HepG2 (cell line): ENCODE measurements at regions not wholly inside any gene's neighbourhood (a gene's known extent, or its start where the extent isn't known, plus 50 kb on each side); places are given as distances from the start of the nearest gene placed in this dataset.

ENCODE experiments used
- ATAC-seq: fragments of 200-7000 bp; cut with Tn5 transposase; 3 replicates; pipeline ENCODE4 v1.9.1; 2020; ENCODE audit warnings: mild to moderate bottlenecking, moderate library complexity
- BruUV-seq: library from RNA; stranded (reverse); fragments of 400-500 nt; replicated peaks from 2 replicates; lab custom pipeline; 2021; lab: Mats Ljungman, UMichigan
- CTCF ChIA-PET: fragments of 300-600 bp; formaldehyde crosslinking; extraction: SDS; loops from one replicate; lab custom pipeline; 2021; ENCODE audit warnings: low total read pairs, inconsistent platforms, low intra/inter-chr PET ratio; lab: Yijun Ruan, JAX
- POLR2A ChIA-PET: fragments of 350-600 bp; sonication (Branson Sonifier 250); formaldehyde crosslinking; loops from one replicate; lab custom pipeline; 2020; ENCODE audit warnings: antibody characterized with exemption, inconsistent platforms; lab: Yijun Ruan, JAX
- DNase-seq: peaks from one replicate; pipeline ENCODE4 v3.0.0-alpha.2; 2015; ENCODE audit warnings: low spot score
- FAIRE-seq: peaks from 3 replicates; lab custom pipeline; 2011; peaks lifted over from hg19 to GRCh38; lab: Jason Lieb, UNC
- H2AFZ ChIP-seq: one replicate; pipeline ENCODE4 v1.6.1; 2011; ENCODE audit warnings: low read length, inconsistent platforms
- H3K27ac ChIP-seq: fragments of 300-600 bp; 3 replicates; pipeline ENCODE4 v1.8.0; 2011; ENCODE audit warnings: mixed run types, mild to moderate bottlenecking, mixed read lengths, low read length, inconsistent platforms; ENCODE audit not compliant: insufficient read depth; ENCODE audit errors: extremely low read length
- H3K27me3 ChIP-seq, 2 experiments: fragments of 200-600 bp in 1 of 2; 2 replicates in 1 of 2; 3 replicates in 1 of 2; pipeline versions ENCODE4 v1.6.0 to v1.8.0; 2011; ENCODE audit warnings: low read length in 2 of 2, mild to moderate bottlenecking in 2 of 2, moderate library complexity in 2 of 2, inconsistent platforms in 1 of 2; ENCODE audit not compliant: insufficient read depth in 2 of 2, control insufficient read depth in 1 of 2
- H3K36me3 ChIP-seq, 2 experiments: fragments of 200-600 bp in 1 of 2; replicated peaks in 1 of 2; 2 replicates in 1 of 2; 3 replicates in 1 of 2; pipeline versions ENCODE4 v1.5.1 to v1.8.0; 2011; ENCODE audit warnings: low read length in 2 of 2, inconsistent platforms in 1 of 2; ENCODE audit not compliant: insufficient read depth in 2 of 2, control insufficient read depth in 1 of 2
- H3K4me1 ChIP-seq: 2 replicates; pipeline ENCODE4 v1.5.1; 2012; ENCODE audit warnings: low read length, inconsistent platforms; ENCODE audit not compliant: insufficient read depth
- H3K4me2 ChIP-seq: 2 replicates; pipeline ENCODE4 v1.6.0; 2011; ENCODE audit warnings: low read depth, low read length, inconsistent platforms
- H3K4me3 ChIP-seq, 3 experiments: fragments of 200-600 bp in 1 of 3; sonication (generic), shearing (Covaris generic) in 1 of 3; replicated peaks in 1 of 3; 2 replicates each; pipeline ENCODE4 v1.5.1; 2011 to 2016; ENCODE audit warnings: low read length in 3 of 3, inconsistent platforms in 2 of 3, low read depth in 2 of 3, mild to moderate bottlenecking in 2 of 3, control low read depth in 1 of 3, mixed read lengths in 1 of 3; ENCODE audit not compliant: insufficient read depth in 1 of 3
- H3K79me2 ChIP-seq: one replicate; pipeline ENCODE4 v1.6.1; 2011; ENCODE audit warnings: low read length, inconsistent platforms; ENCODE audit not compliant: insufficient read depth
- H3K9ac ChIP-seq: 2 replicates; pipeline ENCODE4 v1.6.0; 2011; ENCODE audit warnings: mild to moderate bottlenecking, low read depth, low read length, inconsistent platforms; ENCODE audit not compliant: insufficient read depth
- H3K9me3 ChIP-seq: 2 replicates; pipeline ENCODE4 v1.5.1; 2012; ENCODE audit warnings: mild to moderate bottlenecking, low read length
- H4K20me1 ChIP-seq: 2 replicates; pipeline ENCODE4 v1.6.0; 2011; ENCODE audit warnings: inconsistent platforms, mild to moderate bottlenecking, low read length, moderate library complexity; ENCODE audit not compliant: insufficient read depth
- ATM ChIP-seq: fragments of 450-650 bp; IDR thresholded peaks from 2 replicates; pipeline ENCODE4 v1.7.1; 2017; ENCODE audit warnings: mild to moderate bottlenecking, borderline replicate concordance
- ATRX ChIP-seq: sonication (generic); formaldehyde crosslinking; IDR thresholded peaks from 2 replicates; pipeline ENCODE4 v1.4.0; 2020; ENCODE audit warnings: missing genetic modification reagents, borderline replicate concordance
- CENPX ChIP-seq: sonication (generic); formaldehyde crosslinking; IDR thresholded peaks from 2 replicates; pipeline ENCODE4 v1.9.0; 2021; ENCODE audit warnings: mild to moderate bottlenecking, missing genetic modification reagents, moderate library complexity
- FOXA3 ChIP-seq: IDR thresholded peaks from 2 replicates; pipeline ENCODE4 v1.6.1; 2016; ENCODE audit warnings: missing genetic modification reagents, missing compliant biosample characterization
- GPN1 ChIP-seq: sonication (generic); formaldehyde crosslinking; IDR thresholded peaks from 2 replicates; pipeline ENCODE4 v1.5.1; 2020; ENCODE audit warnings: missing genetic modification reagents, borderline replicate concordance
- KMT2A ChIP-seq: sonication (generic); formaldehyde crosslinking; IDR thresholded peaks from 2 replicates; pipeline ENCODE4 v1.4.0; 2020; ENCODE audit warnings: missing genetic modification reagents
- ONECUT2 ChIP-seq: sonication (generic); formaldehyde crosslinking; IDR thresholded peaks from 2 replicates; pipeline ENCODE4 v1.4.0; 2020; ENCODE audit warnings: missing genetic modification reagents
- REL ChIP-seq: sonication (generic); formaldehyde crosslinking; conservative IDR thresholded peaks from 2 replicates; pipeline ENCODE4 v1.8.0; 2022; ENCODE audit warnings: mild to moderate bottlenecking, missing genetic modification reagents, moderate library complexity
- ZFYVE20 ChIP-seq: sonication (generic); formaldehyde crosslinking; IDR thresholded peaks from 2 replicates; pipeline ENCODE4 v1.8.0; 2023; ENCODE audit warnings: low read depth, mild to moderate bottlenecking, moderate library complexity, missing genetic modification reagents, borderline replicate concordance
- ZNF326 ChIP-seq: sonication (generic); formaldehyde crosslinking; IDR thresholded peaks from 2 replicates; pipeline ENCODE4 v1.4.0; 2020; ENCODE audit warnings: missing genetic modification reagents, borderline replicate concordance
- ZNF451 ChIP-seq: sonication (generic); formaldehyde crosslinking; IDR thresholded peaks from 2 replicates; pipeline ENCODE4 v1.5.0; 2020; ENCODE audit warnings: mild to moderate bottlenecking, missing genetic modification reagents
- ZNF788 ChIP-seq: sonication (generic); formaldehyde crosslinking; IDR thresholded peaks from 2 replicates; pipeline ENCODE4 v1.5.0; 2020; ENCODE audit warnings: mild to moderate bottlenecking, missing genetic modification reagents, borderline replicate concordance
- ZZZ3 ChIP-seq: sonication (generic); formaldehyde crosslinking; IDR thresholded peaks from 2 replicates; pipeline ENCODE4 v1.4.0; 2020; ENCODE audit warnings: missing genetic modification reagents, mild to moderate bottlenecking, borderline replicate concordance
- WGBS: methylation state at CpG from one replicate; pipeline ENCODE4 v1.1.6; 2017; ENCODE audit warnings: low lambda C conversion rate; 5-methylcytosine and 5-hydroxymethylcytosine counted together
- in situ Hi-C: cut with HindIII; loops from 2 replicates; pipeline ENCODE4 v1.10.0; 2017; ENCODE audit warnings: low pct_unique_long_range_greater_than_20kb; ENCODE audit not compliant: extremely low pct_ligation_motif_present
- intact Hi-C: fragments of 100-400 bp; cut with micrococcal nuclease; formaldehyde crosslinking; loops from one replicate; pipeline ENCODE4 v1.10.0; 2022; ENCODE audit not compliant: unreplicated experiment
- TF ChIP-seq, protein P1 (sequence below): IDR thresholded peaks from 2 replicates; pipeline ENCODE4 v1.6.1; 2016; ENCODE audit warnings: missing biosample characterization, missing genetic modification reagents, low read depth
- TF ChIP-seq, protein P2 (sequence below): sonication (generic); formaldehyde crosslinking; IDR thresholded peaks from 2 replicates; pipeline ENCODE4 v1.8.0; 2022; ENCODE audit warnings: missing genetic modification reagents, mild to moderate bottlenecking, moderate library complexity, borderline replicate concordance

DNA sequence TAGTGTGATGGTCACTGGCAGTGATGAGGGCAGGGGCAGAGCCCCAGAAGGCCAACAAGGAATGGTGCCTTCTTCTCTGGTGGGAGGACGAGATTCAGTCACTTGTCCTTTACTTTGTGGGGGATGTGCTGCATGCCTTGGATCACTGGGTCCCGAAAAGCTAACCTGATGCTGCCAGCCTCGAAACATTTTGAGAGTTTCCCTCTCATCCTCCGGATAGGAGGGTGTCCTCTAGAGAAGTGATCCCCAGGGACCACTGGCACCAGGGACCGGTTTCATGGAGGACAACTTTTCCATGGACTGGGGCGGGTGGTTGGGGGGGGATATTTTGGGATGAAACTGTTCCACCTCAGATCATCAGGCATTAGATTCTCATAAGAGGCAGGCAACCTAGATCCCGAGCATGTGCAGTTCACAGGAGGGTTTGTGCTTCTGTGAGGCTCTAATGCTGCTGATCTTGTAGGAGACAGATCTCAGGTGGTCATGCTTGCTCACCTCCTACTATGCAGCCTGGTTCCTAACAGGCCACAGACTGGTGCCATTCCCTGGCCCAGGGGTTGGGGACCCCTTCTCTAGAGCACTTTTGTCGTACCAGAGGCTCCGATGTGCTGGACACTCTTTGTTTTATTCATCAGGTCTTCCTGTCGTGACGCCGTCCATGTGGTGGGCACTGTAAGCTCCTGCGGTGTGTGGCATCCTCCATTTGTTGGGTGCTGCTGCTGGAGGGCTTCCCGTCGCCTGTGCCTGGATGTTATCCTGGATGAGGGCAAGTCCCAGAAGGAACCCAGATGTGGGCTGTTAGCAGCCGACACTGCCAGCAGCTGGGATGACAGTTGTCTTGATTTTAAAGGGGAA lies 68.5 kb upstream of the HDAC4 start:
- FAIRE-seq = no peak
- no TSS peak for BruUV-seq
- in situ Hi-C loops = no loop called here
- DNase-seq = no peak
- Histone ChIP-seq H3K4me1 (peaks cover 12% of the 10 kb centered on the region), H3K27me3 (peaks cover 2 to 43% of the 10 kb centered on the region in 2 experiments; a peak in 3 of 5 replicates), H3K9me3 (no peaks in the 10 kb centered on the region), H3K27ac (no peak overlapping the region), H3K4me3 (no peak overlapping the region), H2AFZ (no peak overlapping the region), H3K79me2 (no peaks in the 10 kb centered on the region), H3K36me3 (no peaks in the 10 kb centered on the region), H3K9ac (no peak overlapping the region)
- intact Hi-C loops = no loop called here
- no peak for ATAC-seq
- CTCF ChIA-PET = no interaction called here
- TF ChIP-seq ONECUT2 (CRISPR knock-in tag) = no peak
- TF ChIP-seq, protein P1, sequence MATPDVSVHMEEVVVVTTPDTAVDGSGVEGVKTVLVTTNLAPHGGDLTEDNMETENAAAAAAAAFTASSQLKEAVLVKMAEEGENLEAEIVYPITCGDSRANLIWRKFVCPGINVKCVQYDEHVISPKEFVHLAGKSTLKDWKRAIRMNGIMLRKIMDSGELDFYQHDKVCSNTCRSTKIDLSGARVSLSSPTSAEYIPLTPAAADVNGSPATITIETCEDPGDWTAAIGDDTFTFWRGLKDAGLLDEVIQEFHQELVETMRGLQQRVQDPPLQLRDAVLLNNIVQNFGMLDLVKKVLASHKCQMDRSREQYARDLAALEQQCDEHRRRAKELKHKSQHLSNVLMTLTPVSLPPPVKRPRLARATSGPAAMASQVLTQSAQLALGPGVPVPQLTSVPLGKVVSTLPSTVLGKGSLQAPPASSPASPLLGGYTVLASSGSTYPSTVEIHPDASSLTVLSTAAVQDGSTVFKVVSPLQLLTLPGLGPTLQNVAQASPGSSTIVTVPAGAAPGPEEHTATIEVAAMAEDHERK (CRISPR knock-in tag) = no peak
- TF ChIP-seq ZFYVE20 = no peak
- TF ChIP-seq ZNF451 = no peak
- TF ChIP-seq GPN1 (CRISPR knock-in tag) = no peak
- no peak for TF ChIP-seq CENPX (CRISPR knock-in tag)
- TF ChIP-seq, protein P2, sequence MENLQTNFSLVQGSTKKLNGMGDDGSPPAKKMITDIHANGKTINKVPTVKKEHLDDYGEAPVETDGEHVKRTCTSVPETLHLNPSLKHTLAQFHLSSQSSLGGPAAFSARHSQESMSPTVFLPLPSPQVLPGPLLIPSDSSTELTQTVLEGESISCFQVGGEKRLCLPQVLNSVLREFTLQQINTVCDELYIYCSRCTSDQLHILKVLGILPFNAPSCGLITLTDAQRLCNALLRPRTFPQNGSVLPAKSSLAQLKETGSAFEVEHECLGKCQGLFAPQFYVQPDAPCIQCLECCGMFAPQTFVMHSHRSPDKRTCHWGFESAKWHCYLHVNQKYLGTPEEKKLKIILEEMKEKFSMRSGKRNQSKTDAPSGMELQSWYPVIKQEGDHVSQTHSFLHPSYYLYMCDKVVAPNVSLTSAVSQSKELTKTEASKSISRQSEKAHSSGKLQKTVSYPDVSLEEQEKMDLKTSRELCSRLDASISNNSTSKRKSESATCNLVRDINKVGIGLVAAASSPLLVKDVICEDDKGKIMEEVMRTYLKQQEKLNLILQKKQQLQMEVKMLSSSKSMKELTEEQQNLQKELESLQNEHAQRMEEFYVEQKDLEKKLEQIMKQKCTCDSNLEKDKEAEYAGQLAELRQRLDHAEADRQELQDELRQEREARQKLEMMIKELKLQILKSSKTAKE (CRISPR knock-in tag) = no peak
- no peak for TF ChIP-seq ZZZ3
- TF ChIP-seq ZNF326 (CRISPR knock-in tag) = no peak
- TF ChIP-seq ATRX (CRISPR knock-in tag) = no peak
- no peak for TF ChIP-seq REL (CRISPR knock-in tag)
- TF ChIP-seq ATM = no peak
- no peak for TF ChIP-seq KMT2A (CRISPR knock-in tag)
- no peak for TF ChIP-seq ZNF788 (CRISPR knock-in tag)
- no peak for TF ChIP-seq FOXA3 (CRISPR knock-in tag)
- TF ChIP-seq, all 625 proteins: peak for 0
- Histone ChIP-seq H4K20me1 (no peaks in the 10 kb centered on the region), H3K4me2 (no peak overlapping the region)
- POLR2A ChIA-PET = no interaction called here
- 35% methylated on average over 14 of the region's 16 CpGs for WGBS
